ENCODE measurements at regions not wholly inside any gene's neighbourhood (a gene's known extent, or its start where the extent isn't known, plus 50 kb on each side); places are given as distances from the start of the nearest gene placed in this dataset.

GRCh38 chr13:109384491-109385241, 401.7 kb downstream of the IRS2 start:
- ChIA-PET POLR2A (no interaction called here), CTCF (no interaction called here)
- Histone ChIP-seq H3K36me3 (ENCODE audit: insufficient read depth, low read length) (no peaks in the 10 kb centered on the region), H3K9me3 (ENCODE audit: control insufficient read depth in 1 of 2, insufficient read depth in 1 of 2, low read length in 2 of 2) (no peaks in the 10 kb centered on the region), H3K27me3 (ENCODE audit: control insufficient read depth in 1 of 2, insufficient read depth in 2 of 2, low read length in 2 of 2) (no peaks in the 10 kb centered on the region), H3K27ac (ENCODE audit: low read depth in 1 of 2, low read length in 2 of 2) (no peak overlapping the region), H3K4me3 (ENCODE audit: low read length) (no peak overlapping the region), H3K4me1 (ENCODE audit: insufficient read depth, low read length) (no peaks in the 10 kb centered on the region)
- no peak for TF ChIP-seq CTCF (IDR thresholded peaks at IDR 0.05)
- Mint-ChIP-seq H3K9me3 (no peaks in the 10 kb centered on the region), H3K36me3 (ENCODE audit: low read depth) (no peaks in the 10 kb centered on the region), H3K27ac (no peak overlapping the region), H3K27me3 (peaks cover 9% of the 10 kb centered on the region), H3K4me3 (no peak overlapping the region), H3K4me1 (ENCODE audit: low read depth) (no peaks in the 10 kb centered on the region)
- ATAC-seq (ENCODE audit: poor library complexity), result no peak
- intact Hi-C loops (cut with DNase I, micrococcal nuclease), result no loop called here
- no peak for DNase-seq

GRCh38 chr13:109383683-109384082, 402.7 kb downstream of the IRS2 start:
- Histone ChIP-seq H3K27me3 (ENCODE audit: control insufficient read depth in 1 of 2, insufficient read depth in 2 of 2, low read length in 2 of 2) (no peaks in the 10 kb centered on the region), H3K4me3 (ENCODE audit: low read length) (no peak overlapping the region), H3K36me3 (ENCODE audit: insufficient read depth, low read length) (no peaks in the 10 kb centered on the region), H3K9me3 (ENCODE audit: control insufficient read depth in 1 of 2, insufficient read depth in 1 of 2, low read length in 2 of 2) (no peaks in the 10 kb centered on the region), H3K27ac (ENCODE audit: low read depth in 1 of 2, low read length in 2 of 2) (no peak overlapping the region), H3K4me1 (ENCODE audit: insufficient read depth, low read length) (no peaks in the 10 kb centered on the region)
- Mint-ChIP-seq H3K27me3 (peaks cover 18% of the 10 kb centered on the region), H3K27ac (no peak overlapping the region), H3K4me3 (no peak overlapping the region), H3K36me3 (ENCODE audit: low read depth) (no peaks in the 10 kb centered on the region), H3K9me3 (no peaks in the 10 kb centered on the region), H3K4me1 (ENCODE audit: low read depth) (no peaks in the 10 kb centered on the region)
- ChIA-PET CTCF (no interaction called here), POLR2A (no interaction called here)
- intact Hi-C loops (cut with DNase I, micrococcal nuclease), result no loop called here
- DNase-seq (no peak), ATAC-seq (ENCODE audit: poor library complexity) (no peak)
- no peak for TF ChIP-seq CTCF (IDR thresholded peaks at IDR 0.05)

GRCh38 chr13:109381546-109382180, 404.7 kb downstream of the IRS2 start:
- no peak for TF ChIP-seq CTCF (IDR thresholded peaks at IDR 0.05)
- Histone ChIP-seq H3K4me3 (ENCODE audit: low read length) (no peak overlapping the region), H3K36me3 (ENCODE audit: insufficient read depth, low read length) (no peaks in the 10 kb centered on the region), H3K9me3 (ENCODE audit: control insufficient read depth in 1 of 2, insufficient read depth in 1 of 2, low read length in 2 of 2) (no peaks in the 10 kb centered on the region), H3K27me3 (ENCODE audit: control insufficient read depth in 1 of 2, insufficient read depth in 2 of 2, low read length in 2 of 2) (no peaks in the 10 kb centered on the region), H3K4me1 (ENCODE audit: insufficient read depth, low read length) (no peaks in the 10 kb centered on the region), H3K27ac (ENCODE audit: low read depth in 1 of 2, low read length in 2 of 2) (no peak overlapping the region)
- Mint-ChIP-seq H3K36me3 (ENCODE audit: low read depth) (no peaks in the 10 kb centered on the region), H3K9me3 (no peaks in the 10 kb centered on the region), H3K27ac (no peak overlapping the region), H3K27me3 (peaks cover 18% of the 10 kb centered on the region), H3K4me3 (no peak overlapping the region), H3K4me1 (ENCODE audit: low read depth) (no peaks in the 10 kb centered on the region)
- intact Hi-C loops (cut with DNase I, micrococcal nuclease), result no loop called here
- POLR2A ChIA-PET, result no interaction called here
- DNase-seq, result no peak
- ATAC-seq (ENCODE audit: poor library complexity), result no peak
- CTCF ChIA-PET, result no interaction called here

All from CD4-positive, alpha-beta T cell (primary cell).